Activated naive CD4-positive, alpha-beta T cell (primary cell): ENCODE measurements at regions not wholly inside any gene's neighbourhood (a gene's known extent, or its start where the extent isn't known, plus 50 kb on each side); places are given as distances from the start of the nearest gene placed in this dataset.
"Not testable (repeated sequence)": the region's sequence is repeated elsewhere in the genome, so short reads cannot be mapped to it uniquely, and the experiment has no call there.

ENCODE experiments used
- DNase-seq, 4 experiments: peaks; one replicate each; lab custom pipeline; 2025; lab: John Stamatoyannopoulos, UW

GRCh38 chr10:65033957-65034356, 1512.8 kb downstream of the REEP3 start:
- DNase-seq = no peak

DNA sequence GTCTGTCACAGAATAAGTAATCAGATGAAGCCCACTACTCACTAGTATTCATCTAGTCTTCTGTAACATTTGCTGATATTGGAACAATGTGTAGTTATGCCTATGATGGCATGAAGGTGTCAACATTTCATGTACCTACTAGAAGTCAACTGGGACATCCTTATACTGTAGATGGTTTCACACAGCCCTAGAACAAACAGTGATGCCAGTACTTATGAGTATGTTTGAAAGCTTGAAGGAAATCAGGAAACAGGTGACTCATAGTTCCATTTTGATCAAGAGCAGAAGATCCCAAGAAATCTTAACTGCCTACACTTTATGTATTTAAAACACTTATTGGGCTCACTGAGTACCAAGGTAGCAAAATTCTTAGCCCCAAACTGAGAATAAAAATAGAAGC, 1519.6 kb downstream of the REEP3 start:
- no peak for DNase-seq

DNA sequence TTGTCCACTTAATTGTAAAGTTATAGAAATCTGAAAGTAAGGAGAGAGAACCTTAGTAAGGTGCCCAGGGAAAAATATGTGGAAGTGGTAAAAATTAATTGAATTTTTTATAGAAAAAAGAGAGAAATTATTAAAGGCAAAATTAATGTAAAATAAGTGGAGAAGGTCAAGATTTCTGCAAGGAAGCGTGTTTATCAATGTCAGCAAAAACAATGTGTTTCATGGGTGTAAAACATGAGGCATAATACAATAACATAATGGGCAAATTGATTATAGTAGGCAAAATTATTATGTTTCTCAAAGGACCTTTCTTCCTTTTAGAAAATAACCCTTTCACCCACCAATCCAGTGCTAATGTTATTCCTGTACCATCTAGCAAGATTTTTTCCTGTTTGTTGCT, 1520.1 kb downstream of the REEP3 start:
- DNase-seq = no peak

DNA sequence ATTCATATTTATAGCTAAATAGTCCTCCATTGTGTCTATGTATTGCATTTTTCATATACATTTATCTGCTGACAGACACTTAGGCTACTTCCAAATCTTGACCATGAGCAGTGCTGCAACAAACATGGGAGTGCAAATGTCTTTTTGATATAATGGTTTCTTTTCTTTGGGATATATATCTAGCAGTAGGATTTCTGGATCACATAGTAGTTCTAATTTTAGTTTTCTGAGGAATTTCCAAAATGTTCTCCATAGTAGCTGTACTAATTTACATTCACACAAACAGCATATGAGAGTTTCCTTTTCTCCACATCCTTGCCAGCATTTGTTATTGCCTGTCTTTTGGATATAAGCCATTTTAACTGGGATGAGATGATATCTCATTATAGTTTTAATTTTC, 1521.3 kb downstream of the REEP3 start:
- no peak for DNase-seq

GRCh38 chr10:65046831-65047230, 1525.6 kb downstream of the REEP3 start:
- no peak for DNase-seq

DNA sequence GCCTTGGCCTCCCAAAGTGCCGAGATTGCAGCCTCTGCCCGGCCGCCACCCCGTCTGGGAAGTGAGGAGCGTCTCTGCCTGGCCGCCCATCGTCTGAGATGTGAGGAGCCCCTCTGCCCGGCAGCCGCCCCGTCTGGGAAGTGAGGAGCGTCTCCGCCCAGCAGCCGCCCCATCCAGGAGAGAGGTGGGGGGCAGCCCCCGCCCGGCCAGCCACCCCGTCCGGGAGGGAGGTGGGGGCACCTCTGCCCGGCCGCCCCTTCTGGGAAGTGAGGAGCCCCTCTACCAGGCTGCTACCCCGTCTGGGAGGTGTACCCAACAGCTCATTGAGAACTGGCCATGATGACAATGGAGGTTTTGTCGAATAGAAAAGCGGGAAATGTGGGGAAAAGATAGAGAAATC, 1530.9 kb downstream of the REEP3 start:
- DNase-seq = not testable (repeated sequence)

- DNase-seq = not testable (repeated sequence)
These were observed 1532.2 kb downstream of the REEP3 start for GRCh38 chr10:65053397-65053796.

DNA sequence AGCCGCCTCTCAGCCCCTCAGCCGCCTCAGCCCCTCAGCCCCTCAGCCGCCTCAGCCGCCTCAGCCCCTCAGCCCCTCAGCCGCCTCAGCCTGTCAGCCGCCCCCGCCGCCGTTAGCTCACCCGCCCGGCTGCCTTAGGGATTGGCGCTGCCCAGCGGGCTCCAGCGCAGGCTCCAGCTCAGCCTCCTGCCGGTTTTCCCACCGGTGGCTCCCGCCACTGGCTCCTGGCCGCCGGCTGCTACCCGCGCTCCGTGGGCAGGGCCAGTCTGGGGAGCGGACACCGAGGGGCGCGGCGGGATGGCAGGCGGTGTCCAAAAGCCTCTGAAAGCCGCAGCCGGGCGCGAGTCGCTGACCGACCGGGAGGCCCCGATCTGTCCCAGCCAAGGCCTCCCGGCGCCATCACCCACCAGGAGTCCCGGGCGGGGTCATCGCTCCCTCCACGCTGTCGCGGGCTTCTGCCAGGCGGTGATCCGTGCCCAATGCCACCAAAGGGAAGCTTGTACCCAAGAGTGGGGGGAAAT, 1532.7 kb downstream of the REEP3 start:
- DNase-seq = not testable (repeated sequence)

DNA sequence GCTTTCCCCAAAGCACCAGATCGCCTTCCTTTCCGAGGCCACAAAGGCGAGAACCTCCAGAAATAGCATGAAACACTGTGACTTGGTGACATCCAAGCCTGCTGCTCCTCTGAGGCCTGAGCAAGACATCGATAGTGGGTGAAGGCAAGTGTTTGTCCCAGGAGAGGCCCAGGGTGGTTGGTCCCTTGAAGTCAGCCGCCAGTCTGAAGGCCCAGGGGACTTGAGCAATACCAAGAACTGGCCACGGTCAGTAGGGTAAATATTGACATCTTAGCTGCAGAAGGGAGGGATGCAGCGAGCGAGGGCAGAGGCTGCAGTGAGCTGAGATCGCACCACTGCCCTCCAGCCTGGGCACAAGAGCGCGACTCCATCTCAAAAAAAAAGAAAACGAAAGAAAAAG, 1533.5 kb downstream of the REEP3 start:
- not testable (repeated sequence) for DNase-seq

- DNase-seq = no peak
These were observed 1544.1 kb downstream of the REEP3 start for GRCh38 chr10:65065278-65065677.

DNA sequence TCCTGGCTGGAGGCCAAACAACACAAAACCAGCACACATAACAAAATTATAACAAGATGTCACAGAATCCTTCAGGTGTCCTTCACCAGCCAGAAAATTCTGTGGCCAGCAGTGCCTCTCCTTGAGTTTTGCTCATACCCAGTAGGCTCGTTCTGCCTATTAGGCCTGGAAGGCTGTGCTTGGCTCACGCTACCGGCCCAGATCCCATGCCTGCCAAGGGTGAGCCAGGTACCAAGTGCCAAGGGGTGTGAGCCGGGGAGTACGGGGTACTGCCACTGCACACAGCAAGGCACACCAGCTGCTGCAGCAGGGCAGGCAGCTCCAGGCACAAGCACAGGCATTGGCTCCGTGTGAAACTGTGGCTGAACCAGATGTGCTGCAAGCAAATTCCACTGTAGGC, 1562.0 kb downstream of the REEP3 start:
- DNase-seq = no peak

- no peak for DNase-seq
These were observed 1569.8 kb downstream of the REEP3 start for GRCh38 chr10:65090991-65091390.

DNA sequence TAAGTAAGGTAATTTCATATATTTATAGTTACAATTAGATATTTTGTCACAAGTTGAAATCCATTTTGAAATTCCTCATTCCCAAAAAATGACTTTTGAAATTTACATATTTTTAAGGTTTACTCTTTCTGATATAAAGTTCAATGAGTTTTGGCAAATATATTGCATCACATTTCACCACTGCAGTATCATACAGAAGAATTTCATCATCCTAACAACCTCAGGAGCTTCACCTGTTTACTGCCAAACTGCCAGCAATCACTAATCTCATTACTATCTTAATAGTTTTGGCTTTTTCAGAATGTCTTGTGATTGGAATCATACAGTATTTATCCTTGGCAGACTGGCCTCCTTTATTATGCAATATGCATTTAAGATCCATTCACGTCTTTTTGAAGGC, 1578.9 kb downstream of the REEP3 start:
- no peak for DNase-seq

- not testable (repeated sequence) for DNase-seq
These were observed 1579.7 kb downstream of the REEP3 start for GRCh38 chr10:65100881-65101280.

DNA sequence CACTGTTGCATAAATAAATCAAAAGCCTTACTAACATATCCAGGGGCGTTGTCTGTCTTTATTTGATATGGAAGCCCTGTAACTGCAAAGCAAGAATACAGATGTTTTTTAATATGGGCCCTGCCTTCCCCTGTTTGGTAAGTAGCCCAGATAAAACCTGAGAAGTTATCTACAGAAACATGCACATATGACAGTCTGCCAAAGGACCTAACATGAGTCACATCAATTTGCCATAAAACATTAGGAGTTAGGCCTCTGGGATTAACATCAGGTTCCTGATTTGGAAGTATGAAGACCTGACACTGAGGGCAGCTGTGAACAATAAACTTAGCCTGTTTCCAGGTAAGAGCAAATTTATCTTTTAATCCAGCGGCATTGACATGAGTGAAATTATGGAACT, 1588.8 kb downstream of the REEP3 start:
- DNase-seq = no peak

GRCh38 chr10:65111059-65111458, 1589.9 kb downstream of the REEP3 start:
- not testable (repeated sequence) for DNase-seq

GRCh38 chr10:65112573-65112972, 1591.4 kb downstream of the REEP3 start:
- no peak for DNase-seq

- no peak for DNase-seq
These were observed 1601.9 kb downstream of the REEP3 start for GRCh38 chr10:65123120-65123519.

GRCh38 chr10:65125212-65125611, 1604.0 kb downstream of the REEP3 start:
- DNase-seq = no peak

- DNase-seq = no peak
These were observed 1605.1 kb downstream of the REEP3 start for GRCh38 chr10:65126288-65126687.

DNA sequence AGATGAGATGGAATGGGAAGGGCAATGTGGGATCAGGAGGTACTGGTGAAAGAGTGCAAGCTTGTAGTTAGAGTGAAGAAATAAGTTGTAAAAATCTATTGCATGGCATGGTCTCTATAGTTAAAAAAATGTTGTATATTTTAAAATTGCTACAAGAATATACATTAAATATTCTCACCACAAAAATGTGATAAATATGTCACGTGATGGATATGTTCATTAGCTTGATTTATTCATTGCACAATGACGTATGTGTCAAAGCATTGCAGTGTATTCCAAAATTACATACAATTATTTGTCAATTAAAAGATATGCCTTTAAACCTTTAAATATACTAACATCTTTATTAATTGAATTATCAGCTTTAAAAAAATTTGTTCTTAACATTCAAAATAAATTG, 1607.1 kb downstream of the REEP3 start:
- DNase-seq = no peak

DNA sequence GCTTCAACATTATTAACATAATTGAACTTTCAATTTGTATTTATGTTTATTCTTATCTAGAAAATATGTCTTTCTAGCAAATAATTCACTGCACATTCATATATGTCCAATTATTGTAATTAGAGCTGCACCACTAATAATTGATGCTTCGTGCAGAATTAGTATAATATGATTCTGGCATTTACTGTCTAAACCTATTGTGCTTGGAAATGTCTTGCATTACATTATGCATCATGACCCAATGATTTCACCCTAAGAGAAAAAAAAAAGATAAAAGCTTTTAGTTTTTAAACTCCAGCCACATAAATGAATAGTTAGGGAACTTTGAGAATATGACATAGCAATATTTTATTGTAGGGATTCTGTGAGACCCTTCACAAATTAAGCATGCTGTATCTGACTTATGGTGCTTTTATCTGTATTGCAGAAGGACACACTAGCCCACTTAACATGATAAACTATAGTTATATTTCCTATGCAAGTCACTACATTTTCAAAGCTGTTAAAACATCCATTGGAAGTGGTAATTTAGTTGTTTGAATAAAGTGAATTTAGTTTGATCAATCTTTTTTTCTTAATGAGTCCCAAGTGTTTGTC, 1609.1 kb downstream of the REEP3 start:
- no peak for DNase-seq

GRCh38 chr10:65133652-65134051, 1612.5 kb downstream of the REEP3 start:
- no peak for DNase-seq

DNA sequence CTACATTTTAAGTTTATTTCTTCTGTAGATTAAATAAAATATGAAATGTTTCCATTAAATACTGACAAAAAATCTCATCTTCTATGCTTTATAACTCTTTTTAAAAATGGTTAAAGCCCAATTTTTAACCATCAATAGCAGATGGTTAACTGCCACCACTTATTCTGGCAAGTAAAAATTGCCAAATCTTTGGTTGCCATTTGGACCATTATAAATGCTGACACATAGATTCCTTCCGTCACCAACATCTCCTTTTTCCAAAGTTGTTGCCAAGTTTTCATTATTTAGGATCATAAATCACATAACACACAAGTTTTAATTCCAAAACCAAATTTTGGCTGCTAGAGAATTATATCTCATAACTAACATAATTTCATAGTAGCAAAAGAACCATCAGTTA, 1614.3 kb downstream of the REEP3 start:
- no peak for DNase-seq
